Spleen (tissue), 11 donors: ENCODE measurements at regions not wholly inside any gene's neighbourhood (a gene's known extent, or its start where the extent isn't known, plus 50 kb on each side); places are given as distances from the start of the nearest gene placed in this dataset.

Source experiments
- DNase-seq: peaks from one replicate; pipeline ENCODE4 v3.0.0-alpha.2; 2020
- H3K27ac ChIP-seq, 8 donors: fragments of 200-600 bp; sonication (generic) in 7 of 8; 1 replicate in 4 of 8; 2 replicates in 4 of 8; pipeline versions ENCODE4 v1.5.0 to v1.8.0; 2016 to 2021; ENCODE audit warnings: inconsistent platforms in 4 of 8, mild to moderate bottlenecking in 4 of 8, moderate library complexity in 1 of 8
- H3K27me3 ChIP-seq, 7 donors: fragments of 200-600 bp; sonication (generic) in 6 of 7; replicated peaks in 1 of 7; 1 replicate in 4 of 7; 2 replicates in 3 of 7; pipeline versions ENCODE4 v1.5.0 to v1.8.0; 2016 to 2021; ENCODE audit warnings: inconsistent platforms in 3 of 7, mild to moderate bottlenecking in 1 of 7
- H3K36me3 ChIP-seq, 6 donors: fragments of 200-600 bp; sonication (generic) in 5 of 6; 1 replicate in 4 of 6; 2 replicates in 2 of 6; pipeline versions ENCODE4 v1.5.0 to v1.8.0; 2016 to 2021; ENCODE audit warnings: inconsistent platforms in 2 of 6
- H3K4me1 ChIP-seq, 6 donors: fragments of 200-600 bp; sonication (generic) in 5 of 6; 1 replicate in 3 of 6; 2 replicates in 3 of 6; pipeline versions ENCODE4 v1.5.0 to v1.8.0; 2016 to 2021; ENCODE audit warnings: inconsistent platforms in 3 of 6
- H3K4me3 ChIP-seq, 8 donors: fragments of 200-600 bp; sonication (generic) in 7 of 8; 1 replicate in 4 of 8; 2 replicates in 4 of 8; pipeline versions ENCODE4 v1.5.0 to v1.8.0; 2016 to 2021; ENCODE audit warnings: inconsistent platforms in 4 of 8, mild to moderate bottlenecking in 4 of 8, moderate library complexity in 2 of 8
- H3K9me3 ChIP-seq, 8 donors: fragments of 200-600 bp; sonication (generic) in 7 of 8; 1 replicate in 4 of 8; 2 replicates in 4 of 8; pipeline versions ENCODE4 v1.5.0 to v1.8.0; 2016 to 2021; ENCODE audit warnings: inconsistent platforms in 4 of 8
- CTCF ChIP-seq, 11 experiments: fragments of 200-600 bp in 7 of 11; fragments of 450-650 bp in 4 of 11; sonication (generic) in 4 of 11; IDR thresholded peaks in 8 of 11; conservative IDR thresholded peaks in 3 of 11; 1 replicate in 7 of 11; 2 replicates in 4 of 11; pipeline versions ENCODE4 v1.4.0 to v1.8.0; 2016 to 2021; ENCODE audit warnings: antibody characterized with exemption in 11 of 11, inconsistent platforms in 4 of 11, mild to moderate bottlenecking in 1 of 11
- POLR2A ChIP-seq, 3 donors: fragments of 450-650 bp; IDR thresholded peaks; one replicate each; pipeline ENCODE4 v1.5.1; 2017; ENCODE audit warnings: antibody characterized with exemption in 3 of 3, mild to moderate bottlenecking in 1 of 3
- POLR2AphosphoS5 ChIP-seq, 3 donors: sonication (generic); formaldehyde crosslinking; IDR thresholded peaks; one replicate each; pipeline ENCODE4 v1.5.1; 2017; ENCODE audit warnings: antibody characterized with exemption in 3 of 3
- WGBS, 5 donors: extraction: QIAGEN DNeasy Blood & Tissue Kit in 3 of 5; methylation state at CpG; one replicate each; pipeline versions ENCODE4 v1.1.5 to v1.1.7; 2013 to 2018; 5-methylcytosine and 5-hydroxymethylcytosine counted together
- intact Hi-C: fragments of 100-400 bp; cut with DNase I; formaldehyde crosslinking; loops from one replicate; pipeline ENCODE4 v1.15.0; 2023; ENCODE audit warnings: low total_unique reads
- donor health status: healthy with polysubstance abuse.
- donor health status: DM: no; HTN: no; CAD: no; lungs with moderate emphysema.
- donor health status: DM: no; HTN: no; CAD: no.
- donor health status: Bipolar disorder and iron deficiency.
- donor health status: healthy.
- donor health status: DM: no; HTN: no; CAD: no.
- donor health status: DM: yes; HTN: yes; CAD: no.

- H3K27me3 ChIP-seq = no peaks in the 10 kb centered on the region
- no peak for DNase-seq
- peaks cover 0 to 5% (median 0%) of the 10 kb centered on the region in 6 donors for H3K4me1 ChIP-seq
- TF ChIP-seq CTCF (IDR thresholded peaks at IDR 0.05 in 8 of 11, conservative IDR thresholded peaks at IDR 0.05 in 3 of 11) = no peak
- TF ChIP-seq POLR2A (IDR thresholded peaks at IDR 0.05) = no peak
- no peak for TF ChIP-seq POLR2AphosphoS5 (IDR thresholded peaks at IDR 0.05)
- intact Hi-C loops = no loop called here
- H3K36me3 ChIP-seq = no peaks in the 10 kb centered on the region
- no peaks in the 10 kb centered on the region for H3K9me3 ChIP-seq
- H3K27ac ChIP-seq = no peak overlapping the region
- H3K4me3 ChIP-seq = no peak overlapping the region
- WGBS, 5 donors = 45 to 77% (median 51%) methylated on average over 2 to 3 of the region's 3 CpGs
These were observed 396.9 kb upstream of the CBLB start for GRCh38 chr3:106265704-106266103.

- H3K27me3 ChIP-seq = no peaks in the 10 kb centered on the region
- TF ChIP-seq POLR2AphosphoS5 (IDR thresholded peaks at IDR 0.05) = no peak
- TF ChIP-seq CTCF (IDR thresholded peaks at IDR 0.05 in 8 of 11, conservative IDR thresholded peaks at IDR 0.05 in 3 of 11) = no peak
- no peak for TF ChIP-seq POLR2A (IDR thresholded peaks at IDR 0.05)
- 61 to 81% (median 73%) methylated on average over 4 of the region's 4 CpGs for WGBS, 5 donors
- no peaks in the 10 kb centered on the region for H3K9me3 ChIP-seq
- DNase-seq = no peak
- H3K4me3 ChIP-seq = no peak overlapping the region
- H3K4me1 ChIP-seq = peaks cover 0 to 5% (median 0%) of the 10 kb centered on the region in 6 donors
- H3K27ac ChIP-seq = no peak overlapping the region
- no peaks in the 10 kb centered on the region for H3K36me3 ChIP-seq
- intact Hi-C loops = no loop called here
These were observed 399.9 kb upstream of the CBLB start for GRCh38 chr3:106268696-106269095.

- H3K4me3 ChIP-seq = no peak overlapping the region
- TF ChIP-seq CTCF (IDR thresholded peaks at IDR 0.05 in 8 of 11, conservative IDR thresholded peaks at IDR 0.05 in 3 of 11) (no peak), POLR2A (IDR thresholded peaks at IDR 0.05) (no peak), POLR2AphosphoS5 (IDR thresholded peaks at IDR 0.05) (no peak)
- 88 to 98% (median 93%) methylated on average over 1 of the region's 1 CpG for WGBS, 5 donors
- H3K27ac ChIP-seq = no peak overlapping the region
- intact Hi-C loops = no loop called here
- no peaks in the 10 kb centered on the region for H3K27me3 ChIP-seq
- H3K4me1 ChIP-seq = peaks cover 0 to 5% (median 0%) of the 10 kb centered on the region in 6 donors
- H3K9me3 ChIP-seq = peaks cover 0 to 7% (median 0%) of the 10 kb centered on the region in 8 donors
- DNase-seq = no peak
- no peaks in the 10 kb centered on the region for H3K36me3 ChIP-seq
These were observed 403.5 kb upstream of the CBLB start for GRCh38 chr3:106272302-106272701.

GRCh38 chr3:106275592-106275991 lies 406.8 kb upstream of the CBLB start:
- H3K27me3 ChIP-seq = no peaks in the 10 kb centered on the region
- no peak overlapping the region for H3K27ac ChIP-seq
- H3K9me3 ChIP-seq = peaks cover 0 to 7% (median 0%) of the 10 kb centered on the region in 8 donors
- DNase-seq = no peak
- WGBS, 5 donors = 53 to 60% (median 56%) methylated on average over 5 of the region's 5 CpGs
- intact Hi-C loops = no loop called here
- no peak overlapping the region for H3K4me3 ChIP-seq
- no peaks in the 10 kb centered on the region for H3K36me3 ChIP-seq
- TF ChIP-seq CTCF (IDR thresholded peaks at IDR 0.05 in 8 of 11, conservative IDR thresholded peaks at IDR 0.05 in 3 of 11) (no peak), POLR2AphosphoS5 (IDR thresholded peaks at IDR 0.05) (no peak), POLR2A (IDR thresholded peaks at IDR 0.05) (no peak)
- peaks cover 0 to 3% (median 0%) of the 10 kb centered on the region in 6 donors for H3K4me1 ChIP-seq
